H1 (cell line): ENCODE measurements at regions not wholly inside any gene's neighbourhood (a gene's known extent, or its start where the extent isn't known, plus 50 kb on each side); places are given as distances from the start of the nearest gene placed in this dataset.

Source experiments
- CEBPB ChIP-seq: IDR thresholded peaks from 2 replicates; pipeline ENCODE4 v1.6.1; 2012; ENCODE audit warnings: low read depth, low read length
- CHD2 ChIP-seq: IDR thresholded peaks from 2 replicates; pipeline ENCODE4 v1.6.1; 2012; ENCODE audit warnings: low read length, improper control_type of control experiment
- POU5F1 ChIP-seq: IDR thresholded peaks from 2 replicates; pipeline ENCODE4 v1.6.1; 2011; ENCODE audit warnings: low read depth, mild to moderate bottlenecking, low read length, moderate library complexity
- RAD21 ChIP-seq, 2 experiments: IDR thresholded peaks in 1 of 2; conservative IDR thresholded peaks in 1 of 2; 2 replicates each; pipeline ENCODE4 v1.6.1; 2011; ENCODE audit warnings: low read depth in 2 of 2, low read length in 2 of 2, improper control_type of control experiment in 1 of 2, inconsistent platforms in 1 of 2, mild to moderate bottlenecking in 1 of 2, moderate library complexity in 1 of 2
- SP4 ChIP-seq: IDR thresholded peaks from 2 replicates; pipeline ENCODE4 v1.6.1; 2012; ENCODE audit warnings: low read length, inconsistent platforms
- TAF7 ChIP-seq: optimal IDR thresholded peaks from 2 replicates; pipeline ENCODE3; 2011; ENCODE audit warnings: low read depth, mild to moderate bottlenecking, inconsistent platforms, low read length, moderate library complexity, borderline replicate concordance
- TEAD4 ChIP-seq: IDR thresholded peaks from 2 replicates; pipeline ENCODE4 v1.6.1; 2012; ENCODE audit warnings: low read depth, low read length, inconsistent platforms, mixed read lengths

DNA sequence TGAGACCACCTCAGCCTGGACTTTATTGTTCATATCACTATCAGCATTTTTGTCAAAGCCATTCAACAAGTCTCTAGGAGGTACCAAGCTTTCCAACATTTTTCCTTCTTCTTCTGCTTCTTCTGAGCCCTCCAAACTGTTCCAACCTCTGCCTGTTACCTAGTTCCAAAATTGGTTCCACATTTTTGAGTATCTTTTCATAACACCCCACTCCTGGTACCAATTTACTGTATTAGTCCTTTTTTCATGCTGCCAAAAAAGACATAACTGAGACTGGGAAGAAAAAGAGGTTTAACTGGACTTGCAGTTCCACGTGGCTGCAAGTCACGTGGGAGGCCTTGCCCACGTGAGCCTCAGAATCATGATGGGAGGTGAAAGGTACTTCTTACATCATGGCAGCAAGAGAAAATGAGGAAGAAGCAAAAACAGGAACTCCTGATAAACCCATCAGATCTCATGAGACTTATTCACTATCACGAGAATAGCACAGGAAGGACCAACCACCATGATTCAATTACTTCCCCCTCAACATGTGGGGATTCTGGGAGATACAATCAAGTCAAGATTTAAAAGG, 215.1 kb downstream of the PCDH17 start (continued):
- TF ChIP-seq RAD21 (IDR thresholded peaks at IDR 0.05 in 1 of 2, conservative IDR thresholded peaks at IDR 0.05 in 1 of 2; ENCODE audit: low read depth in 2 of 2, low read length in 2 of 2) (no peak), TEAD4 (no peak), SP4 (no peak), POU5F1 (no peak), CEBPB (no peak), CHD2 (no peak), TAF7 (no peak)
